ENCODE measurements at regions not wholly inside any gene's neighbourhood (a gene's known extent, or its start where the extent isn't known, plus 50 kb on each side); places are given as distances from the start of the nearest gene placed in this dataset.
A peak's percentile ranks its signal among the peaks of the same experiment; 100 is the strongest.

DNA sequence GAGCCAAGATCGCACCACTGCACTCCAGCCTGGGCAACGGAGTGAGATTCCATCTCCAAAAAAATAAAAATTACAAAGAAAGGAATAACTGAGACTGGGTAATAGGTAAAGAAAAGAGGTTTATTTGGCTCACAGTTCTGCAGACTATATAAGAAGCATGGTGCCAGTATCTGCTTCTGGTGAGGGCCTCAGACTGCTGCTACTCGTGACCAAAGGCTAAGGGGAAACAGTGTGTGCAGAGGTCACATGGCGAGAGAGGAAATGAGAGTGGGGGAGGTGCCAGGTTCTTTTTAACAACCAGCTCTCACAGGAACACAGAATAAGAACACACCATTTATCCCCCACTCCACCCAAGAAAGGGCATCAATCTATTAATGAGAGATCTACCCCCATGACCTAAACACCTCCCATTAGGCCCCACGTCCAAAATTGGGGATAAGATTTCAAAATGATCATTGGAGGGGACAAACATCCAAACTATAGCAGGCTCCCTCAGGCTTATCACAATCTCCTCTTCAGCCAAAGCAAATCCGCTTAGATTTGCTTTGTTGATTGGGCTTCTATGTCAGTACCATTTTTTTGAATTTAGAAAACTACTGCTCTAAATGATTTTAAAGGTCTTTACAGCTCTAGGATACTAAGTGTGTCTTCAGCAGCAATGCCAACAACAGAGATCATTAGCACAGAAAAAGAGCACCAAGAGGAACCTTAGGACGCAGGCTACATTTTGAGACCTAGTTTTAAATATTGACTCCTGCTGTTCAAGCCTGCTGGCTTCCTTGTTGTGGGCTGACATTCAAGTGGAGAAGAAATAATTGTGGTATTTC, 84.2 kb upstream of the TBL1XR1 start:
- no peaks in the 10 kb centered on the region for H3K36me3 ChIP-seq (ENCODE audit: control insufficient read depth in 3 of 3, insufficient read depth in 3 of 3, low read length in 3 of 3)
- no peak overlapping the region for H3K4me3 ChIP-seq (ENCODE audit: low read length in 3 of 3)
- no peak overlapping the region for H3K9ac ChIP-seq (ENCODE audit: low read depth in 1 of 3, low read length in 3 of 3)
- H3K27ac ChIP-seq (ENCODE audit: low read depth, low read length): no peak overlapping the region
- no peaks in the 10 kb centered on the region for H3K4me1 ChIP-seq (ENCODE audit: control insufficient read depth in 3 of 3, insufficient read depth in 3 of 3, low read length in 3 of 3)
- H3K27me3 ChIP-seq (ENCODE audit: control insufficient read depth in 3 of 3, insufficient read depth in 3 of 3, low read length in 3 of 3): no peaks in the 10 kb centered on the region
- no peaks in the 10 kb centered on the region for H3K9me3 ChIP-seq (ENCODE audit: control insufficient read depth in 3 of 3, low read length in 3 of 3)

DNA sequence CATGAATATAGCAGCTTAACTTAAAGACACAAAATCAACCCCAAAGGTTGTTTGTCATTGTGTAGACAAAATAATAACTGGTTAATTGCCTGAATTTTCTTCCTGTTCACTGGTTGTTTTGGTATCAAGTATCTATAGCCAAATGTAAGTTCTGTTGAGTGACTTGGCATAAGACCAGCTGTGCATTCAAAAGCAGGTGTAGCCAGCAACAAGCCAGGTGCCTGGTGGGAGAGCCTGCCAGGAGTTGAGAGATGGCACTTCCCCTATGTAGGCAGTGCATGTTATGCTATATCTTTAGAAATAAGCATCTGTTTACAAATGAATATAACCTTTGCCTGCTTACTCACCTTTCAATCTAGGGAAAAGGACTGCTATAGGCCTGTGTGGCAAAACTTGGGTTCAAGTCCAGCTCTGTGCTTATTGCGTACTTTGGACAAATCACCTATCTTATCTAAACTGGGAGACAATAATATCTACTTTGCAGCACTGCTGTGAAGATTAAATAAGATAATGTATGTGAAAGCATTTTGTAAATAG, 84.9 kb upstream of the TBL1XR1 start:
- Histone ChIP-seq H3K36me3 (ENCODE audit: control insufficient read depth in 3 of 3, insufficient read depth in 3 of 3, low read length in 3 of 3) (no peaks in the 10 kb centered on the region), H3K27me3 (ENCODE audit: control insufficient read depth in 3 of 3, insufficient read depth in 3 of 3, low read length in 3 of 3) (no peaks in the 10 kb centered on the region), H3K4me3 (ENCODE audit: low read length in 3 of 3) (no peak overlapping the region), H3K9ac (ENCODE audit: low read depth in 1 of 3, low read length in 3 of 3) (no peak overlapping the region), H3K4me1 (ENCODE audit: control insufficient read depth in 3 of 3, insufficient read depth in 3 of 3, low read length in 3 of 3) (no peaks in the 10 kb centered on the region), H3K27ac (ENCODE audit: low read depth, low read length) (no peak overlapping the region), H3K9me3 (ENCODE audit: control insufficient read depth in 3 of 3, low read length in 3 of 3) (no peaks in the 10 kb centered on the region)

DNA sequence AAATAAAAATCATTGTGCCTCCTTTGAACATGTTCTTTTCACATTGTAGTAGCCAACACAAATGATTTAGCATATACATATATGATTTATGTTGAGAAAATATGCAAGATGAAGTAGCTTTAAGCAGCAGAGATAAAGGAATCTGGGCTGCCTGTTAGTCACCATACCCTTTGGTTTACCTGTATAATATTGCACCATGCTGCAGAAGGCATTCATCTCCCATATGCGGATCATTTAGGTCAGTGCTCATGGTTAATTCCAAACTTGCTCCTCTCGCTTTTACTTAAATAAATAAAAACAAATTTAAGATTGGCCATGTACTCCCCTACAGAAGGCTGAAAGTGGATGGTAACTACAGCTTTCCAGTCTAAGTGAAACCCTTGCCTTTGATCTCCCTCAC, 86.7 kb upstream of the TBL1XR1 start:
- Histone ChIP-seq H3K9ac (ENCODE audit: low read depth in 1 of 3, low read length in 3 of 3) (no peak overlapping the region), H3K4me1 (ENCODE audit: control insufficient read depth in 3 of 3, insufficient read depth in 3 of 3, low read length in 3 of 3) (no peaks in the 10 kb centered on the region), H3K4me3 (ENCODE audit: low read length in 3 of 3) (no peak overlapping the region), H3K9me3 (ENCODE audit: control insufficient read depth in 3 of 3, low read length in 3 of 3) (no peaks in the 10 kb centered on the region), H3K27me3 (ENCODE audit: control insufficient read depth in 3 of 3, insufficient read depth in 3 of 3, low read length in 3 of 3) (no peaks in the 10 kb centered on the region), H3K27ac (ENCODE audit: low read depth, low read length) (no peak overlapping the region), H3K36me3 (ENCODE audit: control insufficient read depth in 3 of 3, insufficient read depth in 3 of 3, low read length in 3 of 3) (no peaks in the 10 kb centered on the region)

DNA sequence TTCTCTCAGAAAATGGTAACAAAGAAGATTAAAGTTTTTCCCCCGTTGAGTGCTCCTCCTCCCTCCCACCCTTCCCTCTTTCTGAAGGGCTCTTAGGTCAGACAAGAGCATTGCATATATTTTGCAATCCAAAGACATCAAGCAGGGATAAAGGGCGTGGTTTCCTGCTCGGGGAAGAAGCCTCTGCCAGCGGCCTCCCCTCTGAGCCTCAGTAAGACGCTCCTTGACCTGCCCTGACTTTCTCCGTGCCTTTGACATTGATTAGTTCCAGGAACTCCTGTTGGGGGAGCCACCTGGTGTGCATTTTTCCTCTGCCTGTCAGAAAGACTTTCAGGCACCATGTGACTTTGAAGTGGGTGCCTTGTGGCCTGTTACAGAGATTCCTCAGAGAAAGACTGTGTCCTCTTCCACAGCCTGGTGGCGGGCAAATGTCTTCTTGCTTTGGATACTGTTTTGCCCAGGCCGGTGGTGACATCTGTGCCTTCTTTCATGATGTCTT, 87.2 kb upstream of the TBL1XR1 start:
- Histone ChIP-seq H3K9ac (ENCODE audit: low read depth in 1 of 3, low read length in 3 of 3) (no peak overlapping the region), H3K27me3 (ENCODE audit: control insufficient read depth in 3 of 3, insufficient read depth in 3 of 3, low read length in 3 of 3) (no peaks in the 10 kb centered on the region), H3K4me1 (ENCODE audit: control insufficient read depth in 3 of 3, insufficient read depth in 3 of 3, low read length in 3 of 3) (no peaks in the 10 kb centered on the region), H3K27ac (ENCODE audit: low read depth, low read length) (no peak overlapping the region), H3K4me3 (ENCODE audit: low read length in 3 of 3) (no peak overlapping the region), H3K9me3 (ENCODE audit: control insufficient read depth in 3 of 3, low read length in 3 of 3) (no peaks in the 10 kb centered on the region), H3K36me3 (ENCODE audit: control insufficient read depth in 3 of 3, insufficient read depth in 3 of 3, low read length in 3 of 3) (no peaks in the 10 kb centered on the region)

DNA sequence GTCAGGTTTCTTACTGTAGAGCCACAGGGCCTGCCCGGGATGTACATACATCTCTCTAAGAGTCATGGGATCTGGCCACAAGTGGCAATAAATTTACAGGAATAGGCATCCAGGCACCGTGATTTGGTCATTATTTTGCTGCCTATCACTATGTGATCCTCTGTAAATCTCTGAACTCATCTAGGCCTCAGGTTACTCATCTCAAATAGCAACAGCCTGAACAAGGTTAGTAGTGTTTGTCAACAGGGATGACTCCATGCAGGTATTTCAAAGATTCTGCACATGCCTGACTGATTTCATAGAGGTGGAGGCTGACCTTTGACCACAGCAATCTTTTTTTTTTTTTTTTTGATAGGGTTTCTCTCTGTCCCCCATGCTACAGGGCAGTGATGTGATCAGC, 88.8 kb upstream of the TBL1XR1 start:
- no peaks in the 10 kb centered on the region for H3K36me3 ChIP-seq (ENCODE audit: control insufficient read depth in 3 of 3, insufficient read depth in 3 of 3, low read length in 3 of 3)
- no peak overlapping the region for H3K27ac ChIP-seq (ENCODE audit: low read depth, low read length)
- H3K9me3 ChIP-seq (ENCODE audit: control insufficient read depth in 3 of 3, low read length in 3 of 3): no peaks in the 10 kb centered on the region
- H3K27me3 ChIP-seq (ENCODE audit: control insufficient read depth in 3 of 3, insufficient read depth in 3 of 3, low read length in 3 of 3): no peaks in the 10 kb centered on the region
- H3K4me1 ChIP-seq (ENCODE audit: control insufficient read depth in 3 of 3, insufficient read depth in 3 of 3, low read length in 3 of 3): no peaks in the 10 kb centered on the region
- no peak overlapping the region for H3K4me3 ChIP-seq (ENCODE audit: low read length in 3 of 3)
- no peak overlapping the region for H3K9ac ChIP-seq (ENCODE audit: low read depth in 1 of 3, low read length in 3 of 3)

DNA sequence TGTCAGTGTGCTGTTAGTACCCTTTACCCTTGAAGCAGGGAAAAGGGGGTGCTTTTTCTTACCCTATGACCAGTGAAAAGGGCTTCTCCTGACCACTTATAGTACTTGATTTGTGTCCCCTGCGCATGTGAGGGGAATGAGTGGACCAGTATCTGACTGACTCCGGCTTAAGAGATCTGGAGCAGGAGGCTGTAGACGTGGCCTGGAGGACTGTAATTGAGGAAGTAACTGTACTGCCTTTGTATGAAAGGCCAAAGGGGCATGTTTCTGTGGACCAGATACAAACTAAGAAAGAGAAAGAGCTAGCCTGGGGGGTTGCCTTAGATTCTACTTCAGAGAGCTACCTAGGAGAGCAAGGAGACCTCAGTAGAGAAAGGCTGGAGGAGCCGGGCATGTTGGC, 89.9 kb upstream of the TBL1XR1 start:
- Histone ChIP-seq H3K4me3 (ENCODE audit: low read length in 3 of 3) (no peak overlapping the region), H3K27me3 (ENCODE audit: control insufficient read depth in 3 of 3, insufficient read depth in 3 of 3, low read length in 3 of 3) (no peaks in the 10 kb centered on the region), H3K27ac (ENCODE audit: low read depth, low read length) (no peak overlapping the region), H3K9me3 (ENCODE audit: control insufficient read depth in 3 of 3, low read length in 3 of 3) (no peaks in the 10 kb centered on the region), H3K9ac (ENCODE audit: low read depth in 1 of 3, low read length in 3 of 3) (no peak overlapping the region), H3K4me1 (ENCODE audit: control insufficient read depth in 3 of 3, insufficient read depth in 3 of 3, low read length in 3 of 3) (peaks cover 0 to 2% (median under 1%) of the 10 kb centered on the region in 3 donors), H3K36me3 (ENCODE audit: control insufficient read depth in 3 of 3, insufficient read depth in 3 of 3, low read length in 3 of 3) (no peaks in the 10 kb centered on the region)

DNA sequence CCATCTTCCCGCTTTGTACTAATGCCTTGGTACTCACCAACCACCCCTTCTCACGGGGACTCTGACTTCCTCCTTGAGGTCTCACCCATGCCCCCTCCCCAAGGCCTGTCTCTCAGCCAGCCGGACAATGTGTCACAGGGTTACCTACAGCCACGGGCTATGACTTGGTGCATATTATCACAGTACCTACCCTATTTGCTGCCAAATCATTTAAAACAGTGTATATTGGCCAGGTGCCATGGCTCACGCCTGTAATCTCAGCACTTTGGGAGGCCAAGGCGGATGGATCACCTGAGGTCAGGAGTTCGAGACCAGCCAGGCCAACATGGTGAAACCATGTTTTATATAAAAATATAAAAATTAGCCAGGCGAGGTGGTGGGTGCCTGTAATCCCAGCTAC, 93.4 kb upstream of the TBL1XR1 start:
- Histone ChIP-seq H3K9ac (ENCODE audit: low read depth in 1 of 3, low read length in 3 of 3) (no peak overlapping the region), H3K36me3 (ENCODE audit: control insufficient read depth in 3 of 3, insufficient read depth in 3 of 3, low read length in 3 of 3) (no peaks in the 10 kb centered on the region), H3K4me1 (ENCODE audit: control insufficient read depth in 3 of 3, insufficient read depth in 3 of 3, low read length in 3 of 3) (peaks cover 14 to 20% (median 14%) of the 10 kb centered on the region in 3 donors), H3K27me3 (ENCODE audit: control insufficient read depth in 3 of 3, insufficient read depth in 3 of 3, low read length in 3 of 3) (no peaks in the 10 kb centered on the region), H3K9me3 (ENCODE audit: control insufficient read depth in 3 of 3, low read length in 3 of 3) (no peaks in the 10 kb centered on the region), H3K27ac (ENCODE audit: low read depth, low read length) (no peak overlapping the region), H3K4me3 (ENCODE audit: low read length in 3 of 3) (no peak overlapping the region)

DNA sequence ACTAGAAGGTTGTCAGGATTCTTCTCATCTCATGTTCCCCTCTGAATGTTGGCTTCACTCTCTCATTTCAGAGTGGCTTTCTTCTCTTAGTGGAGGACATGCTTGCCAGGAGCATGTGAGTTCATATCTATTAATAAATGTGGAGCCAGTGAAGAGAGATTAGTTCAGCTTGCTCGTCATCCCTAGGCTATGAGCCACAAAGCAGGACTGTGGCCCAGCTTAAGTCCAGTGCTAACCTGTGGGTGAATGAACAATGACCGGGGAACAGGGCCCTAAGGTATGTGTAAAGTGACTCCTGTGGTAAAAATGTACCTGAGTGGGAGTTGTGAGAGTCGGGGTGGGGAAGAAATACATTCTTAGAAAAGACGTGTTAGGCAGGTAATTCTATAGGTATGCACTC, 96.9 kb upstream of the TBL1XR1 start:
- H3K27ac ChIP-seq (ENCODE audit: low read depth, low read length): peak overlapping the region; percentile 93
- H3K36me3 ChIP-seq (ENCODE audit: control insufficient read depth in 3 of 3, insufficient read depth in 3 of 3, low read length in 3 of 3): no peaks in the 10 kb centered on the region
- H3K9ac ChIP-seq (ENCODE audit: low read depth in 1 of 3, low read length in 3 of 3): peak overlapping the region in 1 of 3 donors; percentile 62
- H3K4me1 ChIP-seq (ENCODE audit: control insufficient read depth in 3 of 3, insufficient read depth in 3 of 3, low read length in 3 of 3): peaks cover 14 to 20% (median 14%) of the 10 kb centered on the region in 3 donors
- H3K27me3 ChIP-seq (ENCODE audit: control insufficient read depth in 3 of 3, insufficient read depth in 3 of 3, low read length in 3 of 3): no peaks in the 10 kb centered on the region
- H3K9me3 ChIP-seq (ENCODE audit: control insufficient read depth in 3 of 3, low read length in 3 of 3): no peaks in the 10 kb centered on the region
- no peak overlapping the region for H3K4me3 ChIP-seq (ENCODE audit: low read length in 3 of 3)

DNA sequence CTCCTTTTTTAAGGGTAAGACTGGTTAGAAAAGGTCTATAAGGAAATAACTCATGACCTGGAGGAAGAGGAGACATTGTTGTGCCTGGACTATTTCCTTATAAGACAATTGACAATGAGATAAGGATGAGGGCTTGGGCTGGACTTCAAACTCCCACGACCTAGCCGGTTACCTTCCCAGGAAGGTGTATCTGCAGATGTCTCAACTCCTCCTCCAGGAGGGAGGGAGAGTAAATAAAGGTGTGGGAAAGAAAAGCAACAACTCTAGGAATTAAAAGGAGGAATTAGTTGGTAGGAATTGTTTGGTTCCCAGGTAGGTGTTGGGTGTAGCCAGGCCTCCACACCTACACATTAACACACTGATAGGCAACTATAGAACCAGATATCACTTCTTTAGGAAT, 97.8 kb upstream of the TBL1XR1 start:
- H3K36me3 ChIP-seq (ENCODE audit: control insufficient read depth in 3 of 3, insufficient read depth in 3 of 3, low read length in 3 of 3): no peaks in the 10 kb centered on the region
- no peaks in the 10 kb centered on the region for H3K9me3 ChIP-seq (ENCODE audit: control insufficient read depth in 3 of 3, low read length in 3 of 3)
- H3K27me3 ChIP-seq (ENCODE audit: control insufficient read depth in 3 of 3, insufficient read depth in 3 of 3, low read length in 3 of 3): no peaks in the 10 kb centered on the region
- no peak overlapping the region for H3K9ac ChIP-seq (ENCODE audit: low read depth in 1 of 3, low read length in 3 of 3)
- peak overlapping the region; percentile 93 for H3K27ac ChIP-seq (ENCODE audit: low read depth, low read length)
- H3K4me1 ChIP-seq (ENCODE audit: control insufficient read depth in 3 of 3, insufficient read depth in 3 of 3, low read length in 3 of 3): peaks cover 14 to 23% (median 16%) of the 10 kb centered on the region in 3 donors
- no peak overlapping the region for H3K4me3 ChIP-seq (ENCODE audit: low read length in 3 of 3)

DNA sequence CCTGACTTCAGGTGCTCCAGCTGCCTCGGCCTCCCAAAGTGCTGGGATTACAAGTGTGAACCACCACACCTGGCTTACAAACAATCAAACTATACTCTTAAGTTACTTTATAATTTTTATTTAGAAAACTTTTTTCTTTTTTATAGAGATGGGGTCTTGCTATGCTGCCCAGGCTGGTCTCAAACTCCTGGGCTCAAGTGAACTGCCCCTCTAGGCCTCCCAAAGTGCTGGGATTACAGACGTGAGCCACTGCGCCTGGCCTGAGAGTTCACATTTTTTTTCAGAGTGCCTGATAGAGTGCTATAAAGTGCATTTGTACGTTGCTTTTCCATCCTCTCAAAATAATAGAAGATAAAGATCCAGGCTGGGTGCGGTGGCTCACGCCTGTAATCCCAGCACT, 102.0 kb upstream of the TBL1XR1 start:
- Histone ChIP-seq H3K4me3 (ENCODE audit: low read length in 3 of 3) (no peak overlapping the region), H3K9ac (ENCODE audit: low read depth in 1 of 3, low read length in 3 of 3) (no peak overlapping the region), H3K4me1 (ENCODE audit: control insufficient read depth in 3 of 3, insufficient read depth in 3 of 3, low read length in 3 of 3) (peaks cover 8 to 11% (median 9%) of the 10 kb centered on the region in 3 donors), H3K27ac (ENCODE audit: low read depth, low read length) (no peak overlapping the region), H3K9me3 (ENCODE audit: control insufficient read depth in 3 of 3, low read length in 3 of 3) (no peaks in the 10 kb centered on the region), H3K36me3 (ENCODE audit: control insufficient read depth in 3 of 3, insufficient read depth in 3 of 3, low read length in 3 of 3) (no peaks in the 10 kb centered on the region), H3K27me3 (ENCODE audit: control insufficient read depth in 3 of 3, insufficient read depth in 3 of 3, low read length in 3 of 3) (no peaks in the 10 kb centered on the region)

Data from skeletal muscle tissue (tissue), 3 donors.